Gastroesophageal sphincter (tissue), 4 donors: ENCODE measurements at regions not wholly inside any gene's neighbourhood (a gene's known extent, or its start where the extent isn't known, plus 50 kb on each side); places are given as distances from the start of the nearest gene placed in this dataset.

Experiments
- ATAC-seq: fragments of 150-250 bp; one replicate; pipeline ENCODE4 v1.9.1; 2016; ENCODE audit warnings: mild to moderate bottlenecking, moderate library complexity
- H3K27ac ChIP-seq, 4 donors: fragments of 200-600 bp; sonication (generic) in 3 of 4; 1 replicate in 3 of 4; 2 replicates in 1 of 4; pipeline ENCODE4 v1.5.1; 2016 to 2019
- H3K27me3 ChIP-seq: fragments of 200-600 bp; sonication (generic); one replicate; pipeline ENCODE4 v1.5.1; 2019
- H3K36me3 ChIP-seq, 2 donors: fragments of 200-600 bp; sonication (generic); one replicate each; pipeline ENCODE4 v1.5.1; 2019; ENCODE audit warnings: control low read depth in 1 of 2
- H3K4me1 ChIP-seq, 3 donors: fragments of 200-600 bp; sonication (generic); 1 replicate in 2 of 3; 2 replicates in 1 of 3; pipeline ENCODE4 v1.5.1; 2016 to 2019; ENCODE audit warnings: control low read depth in 2 of 3
- H3K4me3 ChIP-seq, 2 donors: fragments of 200-600 bp; sonication (generic); one replicate each; pipeline ENCODE4 v1.5.1; 2019; ENCODE audit warnings: mild to moderate bottlenecking in 1 of 2, moderate library complexity in 1 of 2
- H3K9me3 ChIP-seq, 3 donors: fragments of 200-600 bp; sonication (generic); one replicate each; pipeline ENCODE4 v1.5.1; 2017 to 2019; ENCODE audit warnings: control low read depth in 2 of 3
- EP300 ChIP-seq: sonication (generic); formaldehyde crosslinking; IDR thresholded peaks from one replicate; pipeline ENCODE4 v1.6.1; 2017; ENCODE audit warnings: antibody characterized with exemption, mild to moderate bottlenecking
- POLR2A ChIP-seq, 2 donors: fragments of 450-650 bp; IDR thresholded peaks; one replicate each; pipeline ENCODE4 v1.6.1; 2017; ENCODE audit warnings: antibody characterized with exemption in 2 of 2, mild to moderate bottlenecking in 2 of 2, moderate library complexity in 1 of 2
- POLR2AphosphoS5 ChIP-seq: sonication (generic); formaldehyde crosslinking; IDR thresholded peaks from one replicate; pipeline ENCODE4 v1.6.1; 2017; ENCODE audit warnings: antibody characterized with exemption
- WGBS, 2 donors: methylation state at CpG; one replicate each; pipeline ENCODE4 v1.1.5; 2018; ENCODE audit warnings: low coverage in 1 of 2; 5-methylcytosine and 5-hydroxymethylcytosine counted together
- TF ChIP-seq, protein P1 (sequence below), 4 experiments: fragments of 200-600 bp in 2 of 4; fragments of 450-650 bp in 2 of 4; sonication (generic) in 1 of 4; IDR thresholded peaks; one replicate each; pipeline ENCODE4 v1.5.1; 2017 to 2019; ENCODE audit warnings: antibody characterized with exemption in 4 of 4, mild to moderate bottlenecking in 2 of 4, moderate library complexity in 2 of 4

- no peaks in the 10 kb centered on the region for H3K36me3 ChIP-seq
- H3K9me3 ChIP-seq, result no peaks in the 10 kb centered on the region
- H3K27me3 ChIP-seq, result no peaks in the 10 kb centered on the region
- H3K4me3 ChIP-seq, result no peak overlapping the region
- no peak for ATAC-seq
- TF ChIP-seq POLR2A (IDR thresholded peaks at IDR 0.05), result no peak
- TF ChIP-seq, protein P1, sequence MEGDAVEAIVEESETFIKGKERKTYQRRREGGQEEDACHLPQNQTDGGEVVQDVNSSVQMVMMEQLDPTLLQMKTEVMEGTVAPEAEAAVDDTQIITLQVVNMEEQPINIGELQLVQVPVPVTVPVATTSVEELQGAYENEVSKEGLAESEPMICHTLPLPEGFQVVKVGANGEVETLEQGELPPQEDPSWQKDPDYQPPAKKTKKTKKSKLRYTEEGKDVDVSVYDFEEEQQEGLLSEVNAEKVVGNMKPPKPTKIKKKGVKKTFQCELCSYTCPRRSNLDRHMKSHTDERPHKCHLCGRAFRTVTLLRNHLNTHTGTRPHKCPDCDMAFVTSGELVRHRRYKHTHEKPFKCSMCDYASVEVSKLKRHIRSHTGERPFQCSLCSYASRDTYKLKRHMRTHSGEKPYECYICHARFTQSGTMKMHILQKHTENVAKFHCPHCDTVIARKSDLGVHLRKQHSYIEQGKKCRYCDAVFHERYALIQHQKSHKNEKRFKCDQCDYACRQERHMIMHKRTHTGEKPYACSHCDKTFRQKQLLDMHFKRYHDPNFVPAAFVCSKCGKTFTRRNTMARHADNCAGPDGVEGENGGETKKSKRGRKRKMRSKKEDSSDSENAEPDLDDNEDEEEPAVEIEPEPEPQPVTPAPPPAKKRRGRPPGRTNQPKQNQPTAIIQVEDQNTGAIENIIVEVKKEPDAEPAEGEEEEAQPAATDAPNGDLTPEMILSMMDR (IDR thresholded peaks at IDR 0.05), result no peak
- TF ChIP-seq POLR2AphosphoS5, result no peak
- TF ChIP-seq EP300, result no peak
- WGBS, 2 donors, result 89 to 100% methylated on average over 2 of the region's 2 CpGs
- no peak overlapping the region for H3K27ac ChIP-seq
- no peaks in the 10 kb centered on the region for H3K4me1 ChIP-seq
These were observed 134.3 kb upstream of the WWC1 start for GRCh38 chr5:168157141-168157540.

GRCh38 chr5:168159425-168159824 is 132.0 kb upstream of the WWC1 start:
- WGBS, 2 donors, result 40 to 57% methylated on average over 1 to 3 of the region's 3 CpGs
- no peaks in the 10 kb centered on the region for H3K27me3 ChIP-seq
- peaks cover 0 to under 1% (median 0%) of the 10 kb centered on the region in 3 donors for H3K4me1 ChIP-seq
- H3K4me3 ChIP-seq, result no peak overlapping the region
- TF ChIP-seq POLR2A (IDR thresholded peaks at IDR 0.05) (no peak), EP300 (no peak), POLR2AphosphoS5 (no peak)
- TF ChIP-seq, protein P1 (IDR thresholded peaks at IDR 0.05), result no peak
- no peak overlapping the region for H3K27ac ChIP-seq
- H3K36me3 ChIP-seq, result no peaks in the 10 kb centered on the region
- no peaks in the 10 kb centered on the region for H3K9me3 ChIP-seq
- ATAC-seq, result no peak

DNA sequence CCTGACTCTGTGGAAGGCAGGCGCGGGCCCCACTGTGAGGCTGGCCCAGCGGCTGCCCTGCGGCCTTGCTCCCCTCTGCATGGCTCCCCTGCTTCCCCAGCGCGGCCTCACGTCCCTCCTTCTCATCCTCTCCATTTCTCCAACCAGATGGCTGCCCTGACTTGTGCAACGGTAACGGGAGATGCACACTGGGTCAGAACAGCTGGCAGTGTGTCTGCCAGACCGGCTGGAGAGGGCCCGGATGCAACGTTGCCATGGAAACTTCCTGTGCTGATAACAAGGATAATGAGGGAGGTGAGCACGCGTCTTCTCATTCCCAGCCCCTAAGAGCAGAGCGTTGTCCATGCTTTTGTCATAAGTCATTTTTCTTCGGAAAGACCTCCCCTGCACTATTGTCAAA is 129.0 kb upstream of the WWC1 start:
- Histone ChIP-seq H3K4me1 (peaks cover 0 to 12% (median 0%) of the 10 kb centered on the region in 3 donors), H3K36me3 (no peaks in the 10 kb centered on the region), H3K4me3 (no peak overlapping the region), H3K9me3 (no peaks in the 10 kb centered on the region), H3K27ac (no peak overlapping the region), H3K27me3 (no peaks in the 10 kb centered on the region)
- no peak for ATAC-seq
- 60% methylated on average over 13 of the region's 16 CpGs; no CpG with 5 or more reads in 1 of the 2 donors for WGBS, 2 donors
- no peak for TF ChIP-seq POLR2A (IDR thresholded peaks at IDR 0.05)
- no peak for TF ChIP-seq POLR2AphosphoS5
- TF ChIP-seq, protein P1 (IDR thresholded peaks at IDR 0.05), result no peak
- no peak for TF ChIP-seq EP300

- H3K4me3 ChIP-seq, result no peak overlapping the region
- 83 to 97% methylated on average over 3 of the region's 3 CpGs for WGBS, 2 donors
- TF ChIP-seq POLR2A (IDR thresholded peaks at IDR 0.05), result no peak
These were observed 127.5 kb upstream of the WWC1 start for GRCh38 chr5:168163966-168164365.

DNA sequence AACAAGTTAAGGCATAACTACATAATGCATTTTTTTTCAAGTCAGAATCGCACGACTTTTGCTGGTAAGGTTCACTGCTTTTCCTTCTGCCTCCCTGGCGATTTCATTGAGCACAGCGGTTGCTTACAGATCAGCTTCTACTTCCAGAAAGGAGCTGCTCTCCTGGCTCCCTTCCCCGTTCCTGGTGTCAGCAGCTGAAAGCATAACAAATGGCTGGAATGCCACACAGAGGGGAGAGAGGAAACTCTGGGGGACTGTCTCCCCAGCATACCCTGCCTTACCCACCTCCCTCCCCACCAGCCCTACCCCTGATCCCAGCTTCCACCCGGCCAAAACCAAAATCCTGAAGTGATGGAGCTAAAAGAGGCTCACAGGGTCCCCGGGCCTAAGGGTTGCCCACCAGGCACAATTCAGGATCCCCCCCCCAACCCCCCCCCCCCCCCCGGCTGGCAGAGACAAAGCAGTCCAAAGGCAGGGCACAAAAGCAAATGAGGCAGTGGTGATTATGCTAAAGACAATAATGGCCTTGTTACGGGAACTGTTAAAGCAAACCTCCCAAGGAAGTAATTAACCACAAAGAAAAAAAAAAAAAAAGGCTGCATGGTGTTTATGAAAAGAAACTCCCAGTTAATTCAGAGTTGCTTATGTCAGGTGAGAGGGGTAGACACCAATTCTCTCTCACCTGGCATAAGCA is 126.1 kb upstream of the WWC1 start:
- Histone ChIP-seq H3K9me3 (no peaks in the 10 kb centered on the region), H3K4me1 (peaks cover 0 to 20% (median 0%) of the 10 kb centered on the region in 3 donors), H3K27ac (no peak overlapping the region), H3K36me3 (no peaks in the 10 kb centered on the region), H3K27me3 (no peaks in the 10 kb centered on the region), H3K4me3 (no peak overlapping the region)
- TF ChIP-seq POLR2A (IDR thresholded peaks at IDR 0.05) (no peak), EP300 (no peak), POLR2AphosphoS5 (no peak)
- TF ChIP-seq, protein P1 (IDR thresholded peaks at IDR 0.05), result no peak
- 28 to 38% methylated on average over 4 to 6 of the region's 9 CpGs for WGBS, 2 donors
- ATAC-seq, result no peak

More at GRCh38 chr5:168163966-168164365, 127.5 kb upstream of the WWC1 start:
- Histone ChIP-seq H3K27me3 (no peaks in the 10 kb centered on the region), H3K36me3 (no peaks in the 10 kb centered on the region), H3K4me1 (peaks cover 0 to 12% (median 0%) of the 10 kb centered on the region in 3 donors), H3K27ac (no peak overlapping the region), H3K9me3 (no peaks in the 10 kb centered on the region)
- no peak for ATAC-seq
